ENCODE measurements at regions not wholly inside any gene's neighbourhood (a gene's known extent, or its start where the extent isn't known, plus 50 kb on each side); places are given as distances from the start of the nearest gene placed in this dataset.
A peak's percentile ranks its signal among the peaks of the same experiment; 100 is the strongest.

GRCh38 chr5:61737301-61737963 is 405.4 kb downstream of the ZSWIM6 start:
- no peak for DNase-seq (ENCODE audit: low read depth)

- DNase-seq (ENCODE audit: low read depth), result no peak
Observed at GRCh38 chr5:61737964-61738340, 405.9 kb downstream of the ZSWIM6 start.

DNA sequence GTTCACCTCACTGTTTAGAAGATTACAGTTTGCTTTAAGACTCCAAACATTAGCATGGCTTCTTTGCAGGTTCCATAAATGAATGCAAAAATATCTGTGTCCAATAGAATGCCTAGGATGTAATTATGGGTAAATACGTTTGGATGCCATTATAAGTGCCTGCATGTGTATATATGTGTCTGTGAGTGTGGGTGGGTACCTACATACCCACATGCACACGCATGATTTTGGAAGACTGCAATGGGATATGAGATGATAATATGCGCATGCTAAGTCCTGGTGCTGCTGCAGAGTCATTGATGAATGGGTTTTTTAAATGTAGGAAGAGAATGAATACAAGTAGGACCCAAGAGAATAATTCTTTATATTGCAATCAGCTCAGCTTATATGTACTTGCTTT is 406.4 kb downstream of the ZSWIM6 start:
- DNase-seq (ENCODE audit: low read depth), result no peak

DNA sequence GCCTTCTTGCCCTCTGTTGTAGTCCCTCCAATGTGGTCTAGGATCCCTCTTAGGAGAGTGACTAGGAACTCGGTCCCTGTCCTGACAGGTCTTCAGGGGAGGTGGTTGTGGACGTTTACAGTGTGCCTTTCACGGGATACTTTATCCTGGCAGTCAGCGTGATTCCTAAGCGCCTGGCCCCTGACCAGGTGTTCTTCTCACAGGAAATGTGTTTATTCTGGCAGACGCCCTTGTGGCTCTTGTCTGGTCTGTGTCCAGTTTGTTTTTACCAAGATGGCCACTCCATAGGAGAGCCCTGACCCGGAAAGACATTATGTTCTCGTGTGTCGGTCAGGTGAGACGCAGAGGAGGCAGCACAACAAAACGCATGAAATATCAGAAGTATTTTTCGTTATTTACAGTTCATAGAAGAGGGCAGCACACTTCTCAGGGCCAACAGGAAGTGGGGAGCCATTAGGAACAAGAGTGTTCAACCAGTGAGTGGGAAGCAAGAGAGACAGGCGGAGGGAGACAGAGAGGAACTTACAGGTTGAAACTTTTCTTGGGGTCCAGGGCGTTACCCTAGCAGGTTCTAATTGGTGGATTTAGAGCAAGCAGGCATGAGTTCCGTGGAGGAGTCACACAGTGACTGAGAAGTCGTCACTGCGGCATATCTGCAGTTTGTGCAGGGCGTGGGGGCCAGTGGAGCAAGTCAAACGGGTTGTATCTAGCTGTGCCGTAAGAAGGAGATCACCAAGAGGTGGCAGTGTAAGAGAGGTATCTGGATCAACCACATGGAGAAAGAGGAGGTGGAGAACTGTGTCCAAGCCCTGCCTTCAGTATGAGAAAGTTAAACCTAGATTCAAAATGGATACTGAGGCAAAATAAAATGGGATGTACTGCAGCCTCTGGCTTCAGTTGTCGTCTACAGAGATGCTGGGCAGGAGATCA is 412.9 kb downstream of the ZSWIM6 start:
- DNase-seq (ENCODE audit: low read depth), result no peak

DNA sequence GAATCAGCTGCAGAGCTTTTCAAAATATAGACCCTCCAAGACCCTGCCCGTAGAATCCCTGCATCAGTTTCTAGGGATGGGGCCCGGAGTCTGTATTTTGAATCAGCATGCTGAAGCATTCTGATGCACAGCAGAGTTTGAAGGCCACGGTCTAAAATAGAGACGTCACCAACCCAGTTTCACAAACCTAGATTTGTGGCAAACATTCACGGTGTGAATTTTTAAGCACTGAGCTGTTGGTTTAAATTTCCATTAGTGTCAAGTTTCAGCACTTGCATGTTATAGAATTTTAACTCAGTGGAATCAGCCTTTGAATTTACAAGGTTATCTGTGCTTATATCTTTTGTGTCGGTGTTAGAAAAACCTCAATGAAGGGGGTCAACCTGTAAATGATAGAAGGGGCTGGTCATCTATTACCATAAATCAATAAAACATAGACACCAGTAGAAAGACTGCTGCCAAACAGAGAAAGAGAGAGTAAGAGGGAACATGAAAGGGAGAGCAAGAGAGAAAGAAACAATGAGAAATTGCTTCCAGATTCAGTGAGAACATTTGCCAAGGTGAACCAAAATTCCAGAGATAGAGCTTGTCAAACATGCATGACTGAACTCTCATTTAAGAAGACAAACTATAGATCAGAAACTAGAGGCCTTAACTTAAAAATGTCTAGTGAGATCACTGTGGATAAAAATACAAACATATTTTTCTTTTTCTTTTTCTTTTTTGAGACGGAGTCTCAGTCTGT is 414.9 kb downstream of the ZSWIM6 start:
- DNase-seq (ENCODE audit: low read depth), result no peak

- no peak for DNase-seq (ENCODE audit: low read depth)
Observed at GRCh38 chr5:61748121-61748520, 416.1 kb downstream of the ZSWIM6 start.

GRCh38 chr5:61748651-61749050 is 416.6 kb downstream of the ZSWIM6 start:
- DNase-seq (ENCODE audit: low read depth), result no peak

GRCh38 chr5:61752588-61752987 is 420.5 kb downstream of the ZSWIM6 start:
- no peak for DNase-seq (ENCODE audit: low read depth)

- no peak for DNase-seq (ENCODE audit: low read depth)
Observed at GRCh38 chr5:61754792-61755191, 422.7 kb downstream of the ZSWIM6 start.

GRCh38 chr5:61755726-61756222 is 423.7 kb downstream of the ZSWIM6 start:
- no peak for DNase-seq (ENCODE audit: low read depth)

DNA sequence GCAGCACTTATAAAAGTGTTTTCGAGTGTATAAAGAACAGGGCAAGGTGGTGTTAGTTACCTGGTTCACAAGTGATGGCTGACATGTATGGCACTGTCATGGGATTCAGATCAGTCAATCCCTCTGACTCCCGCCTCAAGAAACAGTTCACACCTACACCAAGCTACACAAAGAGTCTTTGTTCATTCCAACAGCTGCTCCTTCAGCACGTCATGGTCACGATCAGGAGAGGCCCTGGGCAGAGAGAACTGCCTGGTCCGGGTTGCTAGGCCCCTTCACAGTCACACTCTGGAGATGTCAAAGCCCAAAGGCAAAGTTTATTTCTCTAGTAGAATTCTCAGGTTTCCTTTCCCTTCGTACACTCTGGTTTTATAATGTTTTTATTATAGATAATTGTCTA is 426.7 kb downstream of the ZSWIM6 start:
- DNase-seq (ENCODE audit: low read depth), result no peak

DNA sequence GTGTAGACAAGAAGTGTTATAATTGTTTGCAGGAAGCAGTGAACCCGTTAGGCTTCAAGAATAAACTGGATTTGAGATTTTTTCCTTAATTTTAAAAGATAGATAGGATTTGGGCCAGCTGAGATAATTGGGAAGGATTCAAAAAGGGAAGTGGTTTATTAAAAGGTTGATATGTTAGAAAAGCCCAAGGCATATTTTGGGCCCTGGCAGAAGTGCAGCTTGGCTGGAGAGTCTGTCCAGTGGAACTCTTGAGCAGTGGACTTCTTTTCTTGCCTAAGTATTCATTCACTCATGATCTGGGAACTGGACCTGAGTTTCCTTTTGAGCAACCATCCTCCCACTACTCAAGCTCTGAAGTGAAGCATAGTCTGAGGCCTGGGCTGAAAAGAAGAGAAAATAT is 433.4 kb downstream of the ZSWIM6 start:
- no peak for DNase-seq (ENCODE audit: low read depth)

- DNase-seq (ENCODE audit: low read depth), result no peak
Observed at GRCh38 chr5:61766141-61766540, 434.1 kb downstream of the ZSWIM6 start.

DNA sequence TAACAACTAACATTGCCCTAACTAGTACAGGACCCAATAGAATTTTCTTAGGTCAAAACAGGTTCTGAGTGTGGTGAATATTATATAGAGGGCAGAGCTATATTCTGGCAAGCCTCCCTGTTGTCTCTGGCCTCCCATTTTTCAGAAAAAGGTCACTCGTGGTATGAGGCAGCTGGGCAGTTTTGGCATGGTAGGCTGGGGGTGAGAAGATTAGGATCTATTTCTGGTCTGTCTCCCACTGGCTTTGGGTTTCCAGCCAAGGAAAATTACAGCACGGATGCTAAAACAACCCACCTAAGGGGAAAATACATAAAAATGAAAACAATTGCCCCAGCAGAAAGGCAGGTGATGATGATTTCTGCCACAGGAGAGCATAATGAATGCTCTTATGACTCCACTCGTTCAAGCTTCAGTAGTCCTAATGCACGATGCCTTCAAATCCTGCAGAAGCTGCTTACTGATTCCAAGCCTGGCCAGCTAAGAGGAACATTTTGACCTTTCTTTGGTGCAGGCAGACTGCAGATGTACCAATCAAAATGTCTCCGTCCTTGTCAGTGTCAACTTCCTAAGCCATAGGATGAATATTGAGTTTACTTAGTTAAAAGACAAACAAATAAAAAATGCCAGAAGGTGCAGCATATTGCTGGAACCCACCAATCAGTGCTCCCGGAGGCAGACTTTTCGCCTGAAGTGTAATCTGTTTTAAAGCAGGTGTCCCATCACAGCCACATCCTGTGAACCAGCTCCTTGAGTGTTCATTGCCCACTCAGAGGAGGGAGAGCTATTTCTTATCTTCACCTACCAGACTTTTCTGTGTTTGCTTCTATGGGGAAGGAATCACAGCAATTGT is 435.4 kb downstream of the ZSWIM6 start:
- no peak for DNase-seq (ENCODE audit: low read depth)

DNA sequence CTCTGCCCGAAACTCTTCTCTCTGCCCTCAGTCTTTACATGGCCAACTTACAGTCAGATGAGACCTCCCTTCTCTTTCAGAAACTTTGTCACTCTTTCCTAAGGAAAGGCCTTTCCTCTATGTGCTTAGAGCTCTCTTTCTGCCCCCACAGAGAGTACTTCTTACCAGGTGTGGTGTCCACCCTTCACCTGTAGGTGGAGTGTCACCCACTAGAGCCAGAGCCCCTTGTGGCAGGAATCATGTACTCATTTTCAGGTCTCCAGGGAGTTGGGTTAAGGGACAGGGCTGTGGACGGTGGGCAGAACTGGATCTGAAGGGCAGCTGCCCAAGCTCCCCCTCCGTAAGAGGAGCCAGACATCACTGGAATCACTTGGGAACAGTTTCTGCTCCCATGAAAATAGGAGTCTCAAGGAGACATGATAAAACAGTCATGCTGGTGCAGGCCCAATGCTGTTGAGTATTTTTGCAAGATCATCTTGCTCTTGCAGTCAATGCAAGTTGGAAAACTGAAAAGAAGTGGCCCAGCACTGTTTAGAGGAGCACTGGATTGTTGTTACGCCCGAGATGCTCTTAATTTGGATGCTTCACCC is 436.7 kb downstream of the ZSWIM6 start:
- peak; percentile 33 for DNase-seq (ENCODE audit: low read depth)

DNA sequence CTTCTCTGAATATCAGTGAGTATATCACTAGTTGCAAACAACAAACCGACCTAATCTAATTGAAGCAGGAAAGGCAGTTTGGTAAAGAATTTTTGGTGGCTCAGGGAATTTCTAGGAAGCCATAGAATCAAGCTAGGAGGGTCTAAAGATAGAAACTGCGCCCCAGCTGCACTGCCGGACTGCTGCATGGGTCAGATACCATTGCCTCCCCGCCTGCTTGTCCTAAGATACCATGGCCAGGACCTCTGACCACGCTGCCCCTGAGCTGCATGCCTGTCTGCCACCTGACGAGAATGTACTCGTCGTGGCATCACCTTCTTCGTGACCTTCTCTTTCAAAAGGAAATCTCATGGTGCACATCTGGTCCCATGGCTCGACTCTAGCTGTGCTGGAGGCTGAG is 439.0 kb downstream of the ZSWIM6 start:
- DNase-seq (ENCODE audit: low read depth), result no peak

DNA sequence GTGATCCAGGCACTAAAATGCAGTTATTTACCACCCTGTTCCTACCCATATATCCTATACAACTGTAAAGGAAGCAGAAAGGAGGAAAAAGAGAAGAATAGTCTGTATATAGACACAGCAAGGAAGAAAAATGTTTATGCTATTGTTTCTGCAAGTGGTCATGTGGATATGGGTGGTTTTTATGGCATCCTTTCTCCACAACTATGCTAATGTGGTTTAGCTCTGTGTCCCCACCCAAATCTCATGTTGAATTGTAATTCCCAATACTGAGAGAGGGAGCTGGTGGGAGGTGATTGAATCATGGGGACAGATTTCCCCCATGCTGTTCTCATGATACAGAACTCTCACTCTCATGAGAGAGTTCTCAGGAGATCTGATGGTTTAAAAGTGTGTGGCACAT is 439.8 kb downstream of the ZSWIM6 start:
- DNase-seq (ENCODE audit: low read depth), result no peak

GRCh38 chr5:61775901-61776300 is 443.8 kb downstream of the ZSWIM6 start:
- no peak for DNase-seq (ENCODE audit: low read depth)

GRCh38 chr5:61777292-61777691 is 445.2 kb downstream of the ZSWIM6 start:
- no peak for DNase-seq (ENCODE audit: low read depth)

- DNase-seq (ENCODE audit: low read depth), result no peak
Observed at GRCh38 chr5:61779743-61780142, 447.7 kb downstream of the ZSWIM6 start.

- DNase-seq (ENCODE audit: low read depth), result no peak
Observed at GRCh38 chr5:61783481-61783880, 451.4 kb downstream of the ZSWIM6 start.

All from Daoy (cell line).